ENCODE measurements at regions not wholly inside any gene's neighbourhood (a gene's known extent, or its start where the extent isn't known, plus 50 kb on each side); places are given as distances from the start of the nearest gene placed in this dataset.
A peak's percentile ranks its signal among the peaks of the same experiment; 100 is the strongest.

DNA sequence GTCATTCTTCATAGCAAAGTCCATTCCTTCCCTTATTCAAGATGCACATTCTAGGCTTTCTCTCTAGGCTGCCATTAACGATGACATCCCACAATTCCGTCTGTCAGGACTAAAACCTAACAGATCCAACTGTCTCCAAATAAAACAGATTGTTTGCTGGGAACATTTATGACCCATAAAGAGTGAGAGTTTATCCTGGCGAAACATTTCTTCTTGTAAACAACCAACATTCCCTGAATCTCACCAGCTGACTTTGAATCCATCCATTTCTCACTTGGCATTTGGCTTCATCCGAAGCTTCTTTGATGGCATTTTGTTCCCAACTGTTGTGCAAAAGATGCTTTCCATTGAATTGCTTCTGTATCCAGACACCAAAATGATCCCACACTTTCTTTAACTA lies 93.1 kb downstream of the OLIG3 start:
- Histone ChIP-seq H2BK15ac (ENCODE audit: low read length) (no peak overlapping the region), H4K20me1 (replicated peaks in 1 of 2; ENCODE audit: control insufficient read depth in 1 of 2, insufficient read depth in 2 of 2, low read length in 2 of 2) (no peaks in the 10 kb centered on the region), H3K79me1 (ENCODE audit: low read depth, low read length) (no peaks in the 10 kb centered on the region; the same call in 1 of the 2 replicates), H3K9ac (replicated peaks in 1 of 4; ENCODE audit: extremely low read depth in 1 of 4, low read depth in 3 of 4, low read length in 3 of 4) (no peak overlapping the region), H3K27ac (ENCODE audit: low read depth, low read length) (no peak overlapping the region), H3K14ac (ENCODE audit: insufficient read length) (no peak overlapping the region), H3K4me2 (ENCODE audit: insufficient read depth in 1 of 2, low read depth in 2 of 2, low read length in 2 of 2) (no peak overlapping the region), H2BK120ac (replicated peaks; ENCODE audit: low read depth, low read length) (no peak overlapping the region), H3K9me3 (ENCODE audit: insufficient read depth in 2 of 2, low read depth in 1 of 2, low read length in 1 of 2) (no peaks in the 10 kb centered on the region), H2BK20ac (ENCODE audit: low read length) (no peak overlapping the region), H4K8ac (ENCODE audit: extremely low read depth, insufficient read depth, low read length) (no peak overlapping the region), H3K4ac (replicated peaks; ENCODE audit: insufficient read length, low read depth, low read length) (no peak overlapping the region), H3K27me3 (replicated peaks in 1 of 4; ENCODE audit: control insufficient read depth in 3 of 4, extremely low read depth in 1 of 4, insufficient read depth in 3 of 4, low read length in 3 of 4) (no peaks in the 10 kb centered on the region), H3K18ac (ENCODE audit: extremely low read depth, low read length) (no peak overlapping the region), H2BK5ac (ENCODE audit: low read depth, low read length) (no peak overlapping the region), H3K23me2 (ENCODE audit: low read depth, low read length) (no peaks in the 10 kb centered on the region), H3K4me1 (replicated peaks in 1 of 4; ENCODE audit: control insufficient read depth in 3 of 4, insufficient read depth in 4 of 4, low read length in 3 of 4) (peaks cover 0 to 3% (median 0%) of the 10 kb centered on the region in 4 experiments; a peak in 2 of 7 replicates), H4K91ac (replicated peaks; ENCODE audit: insufficient read length, low read length) (no peak overlapping the region), H3K79me2 (ENCODE audit: control insufficient read depth in 1 of 2, insufficient read depth in 2 of 2, low read length in 2 of 2) (no peaks in the 10 kb centered on the region), H2AK5ac (ENCODE audit: low read depth, low read length) (no peak overlapping the region), H3K4me3 (ENCODE audit: extremely low read depth in 1 of 4, insufficient read depth in 2 of 4, low read depth in 3 of 4, low read length in 4 of 4) (no peak overlapping the region), H3K36me3 (ENCODE audit: control insufficient read depth in 2 of 4, insufficient read depth in 4 of 4, low read length in 3 of 4) (no peaks in the 10 kb centered on the region), H3K23ac (ENCODE audit: insufficient read length) (no peak overlapping the region), H2AFZ (ENCODE audit: low read length) (no peak overlapping the region), H3K56ac (replicated peaks; ENCODE audit: insufficient read length, low read depth, low read length) (no peak overlapping the region), H2BK12ac (ENCODE audit: low read depth, low read length) (no peak overlapping the region), H4K5ac (ENCODE audit: insufficient read length, low read depth, low read length) (no peak overlapping the region)
- WGBS, 2 experiments (ENCODE audit: extremely low coverage in 1 of 2, insufficient coverage in 1 of 2, insufficient read length in 1 of 2, insufficient replicate concordance in 2 of 2, low coverage in 1 of 2, low lambda C conversion rate in 2 of 2, missing lambda C conversion rate in 1 of 2), result 93% methylated on average over 4 of the region's 4 CpGs; no CpG with 5 or more reads in 1 of the 2 experiments
- ChIA-PET POLR2A (ENCODE audit: partially characterized antibody) (no interaction called here), CTCF (ENCODE audit: partially characterized antibody) (interaction anchor here (0.6 to 1.7 kb wide), 2 partner anchors 14 to 296 kb away, joined by 4 to 5 read pairs; no protein-coding TSS in a partner anchor)
- FAIRE-seq (peak; percentile 7), DNase-seq (ENCODE audit: low read depth in 1 of 2, low spot score in 2 of 2) (no peak)
- no peak for TF ChIP-seq SP2 (IDR thresholded peaks at IDR 0.05; ENCODE audit: low read length)

Data from H1 (cell line).